HG03159 (cell line): ENCODE measurements at regions not wholly inside any gene's neighbourhood (a gene's known extent, or its start where the extent isn't known, plus 50 kb on each side); places are given as distances from the start of the nearest gene placed in this dataset.
"Not testable (repeated sequence)": the region's sequence is repeated elsewhere in the genome, so short reads cannot be mapped to it uniquely, and the experiment has no call there.

ENCODE experiments used
- ATAC-seq: cut with Tn5 transposase; IDR thresholded peaks from one replicate; pipeline ENCODE4 v1.9.1; 2021; ENCODE audit warnings: mild to moderate bottlenecking, moderate library complexity; ENCODE audit not compliant: unreplicated experiment

DNA sequence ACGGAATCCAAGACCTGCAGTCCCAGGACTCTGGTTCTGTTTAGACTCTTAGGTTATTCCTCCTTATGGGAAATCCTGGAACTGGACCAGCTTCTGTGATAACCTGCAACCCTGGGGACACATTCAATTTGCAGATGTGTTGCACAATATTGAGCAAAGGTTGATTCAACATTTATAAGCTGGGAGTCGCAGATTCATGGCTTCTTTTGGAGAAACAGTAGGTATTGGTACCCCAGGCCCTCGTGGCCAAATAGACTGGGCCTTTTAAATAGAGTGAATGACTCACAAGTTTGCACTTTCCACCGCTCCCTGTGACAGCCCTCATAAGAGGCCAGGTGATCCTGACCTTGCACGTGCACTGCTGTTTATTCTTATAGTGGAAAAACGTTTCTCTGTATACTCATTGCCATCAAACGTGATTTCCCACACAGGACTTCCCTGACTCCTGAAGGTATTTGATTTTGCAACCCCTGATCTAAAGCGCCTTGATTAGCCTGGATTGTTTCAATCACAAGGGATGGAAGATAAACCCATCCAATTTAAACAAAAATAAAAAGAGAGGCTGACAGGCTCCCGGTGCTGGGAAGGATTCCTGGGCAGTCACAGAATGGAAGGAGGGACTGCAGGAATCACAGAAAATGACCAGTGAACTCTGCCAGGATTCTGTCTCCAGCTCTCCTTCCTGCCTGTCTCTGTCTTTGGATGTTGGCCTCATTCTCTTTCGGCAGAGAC is 98.0 kb downstream of the VCPKMT start:
- no peak for ATAC-seq

DNA sequence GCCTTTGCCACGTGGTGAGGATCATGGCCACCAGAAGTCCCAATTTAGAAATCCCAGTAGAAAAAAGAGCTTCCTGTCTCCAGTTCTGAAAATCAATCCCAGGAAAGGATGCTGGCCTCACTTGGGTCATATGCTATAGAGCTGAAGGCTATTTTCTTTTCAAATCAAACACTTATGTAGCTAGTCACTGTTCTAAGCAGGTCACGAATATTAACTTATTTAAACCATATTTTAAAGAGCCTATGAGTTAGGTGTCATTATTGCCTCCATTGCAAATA is 97.5 kb downstream of the VCPKMT start:
- no peak for ATAC-seq

DNA sequence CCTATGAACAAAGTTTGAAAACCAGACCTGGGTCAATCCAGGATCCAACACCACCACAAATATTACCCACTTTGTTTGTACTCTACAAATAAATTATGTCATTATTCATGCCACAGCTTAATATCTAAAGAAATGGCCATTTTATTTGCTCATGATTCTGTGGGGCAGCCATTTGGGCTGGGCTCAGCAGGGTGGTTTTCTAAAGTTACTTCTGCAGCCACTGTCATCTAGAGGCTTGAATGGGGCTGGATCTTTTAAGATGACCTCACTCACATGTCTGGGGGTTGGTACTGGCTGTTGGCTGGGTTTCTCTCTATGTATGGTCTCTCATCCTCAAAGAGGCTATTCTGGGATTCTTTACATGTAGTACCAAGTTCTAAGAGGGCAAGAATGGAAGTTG is 96.2 kb downstream of the VCPKMT start:
- ATAC-seq = no peak

DNA sequence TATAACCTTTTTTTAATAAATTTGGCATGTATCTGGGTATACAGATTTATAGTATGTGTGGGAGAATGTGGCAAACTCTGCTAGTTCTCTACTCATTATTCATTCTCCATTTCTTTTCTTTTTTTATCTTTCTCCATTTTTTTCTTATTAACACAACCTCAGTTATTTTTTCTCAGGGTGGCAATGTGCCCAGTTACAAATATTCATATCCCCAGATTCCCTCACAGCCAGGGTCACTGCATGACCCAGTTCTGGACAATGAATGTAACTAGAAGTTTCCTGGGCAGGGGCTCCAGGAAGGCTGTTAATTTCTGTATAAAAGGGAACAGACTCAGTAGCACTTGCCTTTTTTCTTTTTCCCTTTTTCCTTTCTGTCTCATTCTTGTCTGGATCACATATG is 95.6 kb downstream of the VCPKMT start:
- no peak for ATAC-seq

DNA sequence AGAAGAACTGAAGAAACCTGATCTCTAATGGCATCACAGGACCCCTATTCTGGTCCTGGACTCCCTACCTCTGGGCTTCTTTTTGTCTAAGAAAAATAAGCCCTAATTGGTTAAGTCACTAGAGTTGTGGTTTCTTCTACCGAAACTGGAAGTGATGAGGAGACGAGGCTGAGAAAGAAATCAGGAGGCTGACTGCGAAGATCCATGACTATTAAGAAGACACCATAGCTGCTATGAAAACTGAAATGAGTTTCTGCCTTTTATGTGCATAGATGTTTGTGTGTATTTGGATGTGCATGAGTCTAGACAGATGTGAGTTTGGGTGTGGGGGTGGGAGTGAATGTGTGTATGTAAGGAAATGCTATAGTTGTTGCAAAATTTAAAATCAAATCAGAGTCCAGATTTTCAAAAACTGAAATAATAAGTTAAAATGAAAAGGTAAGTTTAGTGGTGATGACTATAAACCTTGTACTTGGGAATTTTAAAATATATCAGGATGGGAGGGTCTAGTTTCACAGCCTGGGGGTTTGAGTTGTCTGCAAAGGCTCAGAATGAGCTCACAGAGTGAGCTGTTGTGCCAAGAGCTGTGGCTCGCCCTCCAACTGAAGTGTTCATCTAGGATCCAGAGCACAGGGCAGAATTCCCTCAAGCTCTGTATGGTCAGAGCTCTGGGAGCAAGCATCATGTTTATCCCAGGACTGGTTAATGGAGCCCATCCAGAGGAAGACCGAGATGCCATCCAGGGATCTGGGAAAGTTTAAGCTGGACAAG is 94.9 kb downstream of the VCPKMT start:
- no peak for ATAC-seq

DNA sequence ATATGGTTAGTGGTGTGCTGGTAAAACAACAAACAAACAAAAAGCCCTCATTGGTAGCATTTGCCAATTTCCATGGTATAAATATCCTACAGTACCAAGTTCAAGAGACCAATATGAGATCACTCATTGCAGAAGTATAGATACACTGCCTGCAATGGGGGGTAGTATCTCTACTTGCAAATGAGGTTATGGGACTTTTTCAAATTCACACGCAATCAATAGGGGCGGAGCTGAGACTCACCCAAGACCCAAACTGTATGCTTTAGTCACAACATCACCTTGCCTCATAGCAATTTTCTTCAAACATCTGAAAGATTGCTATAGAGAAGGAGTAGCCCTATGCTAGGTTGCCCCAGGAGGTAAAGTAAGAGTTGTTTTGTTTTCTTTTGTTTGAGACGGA is 93.7 kb downstream of the VCPKMT start:
- no peak for ATAC-seq

DNA sequence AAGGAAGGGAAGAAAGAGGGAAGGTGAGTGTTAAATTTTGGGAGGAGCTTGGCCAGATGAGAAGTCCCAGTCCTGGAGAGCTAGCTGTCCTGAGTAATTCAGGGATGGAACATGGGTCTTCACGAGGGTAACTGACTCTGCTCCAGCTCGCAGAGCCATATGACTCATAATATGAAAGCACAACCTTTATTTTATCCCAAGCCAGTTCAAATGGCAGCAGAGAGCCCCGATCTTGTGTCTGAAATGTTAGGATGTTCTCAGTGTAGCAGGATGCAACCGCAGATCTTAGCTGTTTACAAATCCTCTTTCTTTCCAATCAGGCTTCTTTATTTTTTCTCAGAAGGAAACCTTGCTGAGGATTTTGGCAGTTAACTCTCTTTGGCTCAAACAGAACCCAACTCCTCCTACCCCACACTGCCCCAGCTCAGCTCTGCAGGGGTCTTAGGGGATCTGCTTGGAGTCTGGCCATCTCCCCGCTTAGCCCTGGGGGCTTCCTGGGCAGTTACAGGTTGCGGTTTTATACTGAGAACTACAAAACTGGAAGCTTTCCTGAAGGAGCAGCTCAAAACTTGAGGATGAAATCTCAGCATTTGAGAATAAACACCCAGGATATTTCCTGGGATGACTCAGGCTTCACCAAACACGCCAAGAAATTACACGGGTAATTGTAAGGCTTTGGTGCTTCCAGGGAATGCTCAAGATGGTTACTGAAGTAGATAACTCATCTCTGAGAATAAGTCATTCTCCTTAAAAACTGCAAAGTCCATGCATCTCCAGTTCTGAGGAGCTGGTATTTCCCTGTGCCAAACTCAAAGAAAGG is 92.5 kb downstream of the VCPKMT start:
- no peak for ATAC-seq

DNA sequence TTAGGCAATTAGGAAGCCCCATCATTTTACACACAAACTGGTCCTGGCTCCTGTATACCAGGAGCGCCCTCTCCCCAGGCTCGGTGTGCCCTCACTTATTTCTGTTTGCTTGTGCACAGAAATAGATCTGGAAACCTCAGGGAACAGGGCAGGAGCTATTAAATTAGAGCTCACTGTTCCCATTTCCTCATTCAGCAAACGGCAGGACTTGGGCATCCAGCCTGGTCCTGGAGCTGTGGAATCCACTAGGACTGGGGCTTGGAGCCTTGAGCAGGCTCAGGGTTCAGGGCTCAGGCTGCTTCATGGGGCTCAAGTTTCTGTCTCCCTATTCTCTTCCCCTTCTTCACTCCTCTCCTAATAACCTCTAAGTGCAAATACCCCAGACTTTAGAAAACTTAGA is 91.3 kb downstream of the VCPKMT start:
- no peak for ATAC-seq

DNA sequence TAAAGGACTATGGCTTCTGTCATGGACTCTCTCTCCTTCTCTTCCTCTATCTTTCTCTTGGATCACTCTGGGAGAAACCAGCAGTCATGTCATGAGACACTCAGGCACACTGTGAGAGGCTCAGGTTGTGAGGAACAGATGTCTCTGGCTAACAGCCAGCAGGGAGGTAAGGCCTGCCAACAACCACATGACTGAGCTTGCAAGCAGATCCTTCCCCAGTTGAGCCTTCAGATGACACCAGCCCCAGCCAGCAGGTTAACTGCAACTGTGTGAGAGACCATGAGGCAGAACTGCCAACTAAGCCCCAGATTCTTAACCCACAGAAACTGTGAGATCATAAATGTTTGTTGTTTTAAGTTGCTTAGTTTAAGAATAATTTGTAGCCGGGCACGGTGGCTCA is 90.6 kb downstream of the VCPKMT start:
- ATAC-seq = no peak

DNA sequence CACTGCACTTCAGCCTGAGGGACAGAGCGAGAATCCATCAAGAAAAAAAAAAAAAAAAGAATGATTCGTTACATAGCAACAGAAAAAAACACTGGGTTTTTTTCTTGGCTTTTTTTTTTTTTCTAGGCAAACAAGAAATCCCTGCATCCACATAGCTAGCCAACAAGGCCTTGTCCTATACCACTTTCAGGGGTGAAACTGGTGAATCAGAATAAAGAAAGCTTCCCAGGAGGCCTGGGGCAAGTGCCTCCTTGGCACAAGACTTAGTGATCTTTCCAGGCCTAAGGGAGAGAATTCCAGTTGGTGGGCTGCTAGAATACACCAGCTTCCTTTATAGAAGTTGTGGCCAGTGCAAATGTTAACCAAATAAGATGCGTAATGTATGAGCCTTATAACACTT is 90.0 kb downstream of the VCPKMT start:
- no peak for ATAC-seq

DNA sequence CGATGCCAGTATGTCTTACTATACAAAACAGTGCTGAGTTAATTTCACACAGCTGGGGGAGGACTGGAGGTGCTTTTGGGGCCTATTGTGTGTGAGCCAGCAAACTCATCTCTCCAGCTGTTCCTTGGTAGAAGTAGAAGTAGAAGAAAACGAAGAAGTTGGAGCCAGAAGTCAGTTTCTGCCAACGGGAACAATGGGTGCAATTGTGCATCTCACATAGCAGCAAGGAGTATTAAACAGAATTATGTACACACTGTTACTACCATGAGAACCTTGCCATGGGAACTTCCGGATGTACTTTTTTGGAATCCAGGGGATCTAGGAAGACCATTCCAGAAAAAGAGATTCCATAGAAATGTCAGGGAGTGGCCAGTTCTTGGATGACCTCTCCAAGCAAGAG is 88.6 kb downstream of the VCPKMT start:
- no peak for ATAC-seq

DNA sequence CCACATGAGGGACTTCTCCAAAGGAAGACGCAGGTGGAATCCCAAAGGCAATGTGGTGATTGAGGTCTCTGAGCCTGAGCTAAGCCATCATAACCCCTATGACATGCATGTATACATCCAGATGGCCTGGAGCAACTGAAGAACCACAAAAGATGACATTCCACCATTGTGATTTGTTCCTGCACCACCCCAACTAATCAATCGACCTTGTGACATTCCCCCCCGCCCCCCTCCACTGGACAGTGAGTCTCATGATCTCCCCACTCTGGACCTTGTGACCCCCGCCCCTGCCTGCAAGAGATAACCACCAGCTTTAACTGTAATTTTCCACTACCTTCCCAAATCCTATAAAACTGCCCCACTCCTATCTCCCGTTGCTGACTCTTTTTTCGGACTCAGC is 87.9 kb downstream of the VCPKMT start:
- no peak for ATAC-seq

DNA sequence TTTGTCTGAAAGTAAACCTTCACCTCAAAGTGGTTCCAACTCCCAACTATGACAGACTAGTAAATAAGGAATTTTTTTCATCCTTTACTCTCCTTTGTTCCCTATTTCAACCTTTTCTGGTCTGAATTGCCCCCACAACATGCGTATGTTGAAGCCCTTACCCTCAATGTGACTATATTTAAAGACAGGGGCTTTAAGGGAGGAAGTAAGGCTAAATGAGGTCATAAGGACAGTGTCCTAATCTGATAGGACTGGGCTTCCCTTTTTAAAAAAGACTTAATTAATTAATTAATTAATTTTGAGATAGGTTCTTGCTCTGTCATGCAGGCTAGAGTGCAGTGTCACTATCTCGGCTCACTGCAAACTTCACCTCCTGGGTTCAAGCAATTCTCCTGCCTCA is 86.3 kb downstream of the VCPKMT start:
- ATAC-seq = no peak

DNA sequence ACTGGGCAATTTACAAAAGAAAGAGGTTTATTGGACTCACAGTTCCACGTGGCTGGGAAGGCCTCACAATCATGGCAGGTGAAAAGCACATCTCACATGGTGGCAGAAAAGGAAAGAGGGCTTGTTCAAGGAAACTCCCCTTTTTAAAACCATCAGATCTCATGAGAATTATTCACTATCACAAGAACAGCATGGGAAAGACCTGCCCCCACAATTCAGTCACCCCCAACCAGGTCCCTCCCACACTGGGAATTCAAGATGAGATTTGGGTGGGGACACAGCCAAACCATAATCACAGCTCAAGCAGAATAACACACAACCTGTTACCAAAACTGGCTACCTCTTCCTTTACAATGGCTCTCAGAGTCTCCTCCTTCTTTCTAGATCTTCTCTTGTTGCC is 85.5 kb downstream of the VCPKMT start:
- not testable (repeated sequence) for ATAC-seq

DNA sequence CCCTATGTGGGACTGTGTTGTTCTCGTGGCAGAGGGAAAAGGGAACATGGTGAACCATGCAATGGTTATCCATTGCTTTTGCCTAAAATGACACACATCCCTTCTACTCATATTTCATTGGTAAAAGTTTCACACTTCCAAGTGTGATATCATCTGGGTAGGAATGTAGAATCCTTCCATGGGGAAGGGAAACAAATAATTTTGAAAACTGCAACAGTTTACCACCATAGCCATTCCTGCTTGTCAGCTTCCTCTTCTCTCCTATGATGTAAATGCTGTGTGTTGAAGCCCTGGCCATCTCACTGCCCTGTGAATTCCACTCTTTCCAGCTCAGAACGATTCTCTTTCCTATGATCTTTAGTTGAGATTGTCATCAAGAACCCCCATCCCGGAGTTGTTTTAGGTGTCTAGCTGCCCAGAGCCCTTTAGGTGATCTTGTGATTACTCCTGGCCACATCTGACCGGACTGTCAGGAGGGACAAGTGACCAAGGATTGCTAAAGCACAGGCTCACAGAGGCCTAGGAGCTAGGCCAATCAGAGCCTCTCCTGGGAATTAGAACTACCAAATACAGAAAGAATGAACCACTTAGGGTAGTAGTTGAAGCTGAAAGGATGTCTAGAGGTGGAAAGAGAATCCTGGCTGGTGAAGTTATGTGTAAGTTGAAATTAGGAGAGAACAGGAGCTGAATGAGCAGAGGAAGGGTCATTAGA is 84.6 kb downstream of the VCPKMT start:
- ATAC-seq = no peak

DNA sequence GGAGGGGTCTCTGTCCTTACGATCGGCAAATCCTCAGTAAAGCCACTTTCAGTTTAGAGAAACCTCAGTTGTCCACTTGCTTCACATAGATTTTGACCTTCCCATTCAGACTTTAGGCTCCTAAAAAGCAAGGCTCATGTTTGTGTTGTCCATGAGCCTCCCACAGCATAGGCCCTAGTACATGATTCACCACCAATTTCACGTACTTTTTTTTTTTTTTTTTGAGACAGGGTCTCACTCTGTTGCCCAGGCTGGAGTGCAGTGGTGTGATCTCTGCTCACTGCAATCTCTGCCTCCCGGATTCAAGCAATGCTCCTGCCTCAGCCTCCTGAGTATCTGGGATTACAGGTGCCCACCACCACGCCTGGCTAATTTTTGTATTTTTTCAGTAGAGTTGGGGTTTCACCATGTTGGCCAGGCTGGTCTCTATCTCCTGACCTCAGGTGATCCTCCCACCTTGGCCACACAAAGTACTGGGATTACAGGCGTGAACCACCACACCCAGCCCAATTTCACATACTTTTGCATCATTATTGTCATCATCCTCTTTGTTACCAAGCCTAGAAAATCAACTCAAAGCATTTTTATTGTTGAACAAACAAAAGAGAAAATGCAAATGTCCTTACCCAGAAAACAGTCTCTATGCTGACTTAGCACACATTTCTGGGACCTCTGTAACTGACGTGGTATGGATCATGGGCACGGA is 83.8 kb downstream of the VCPKMT start:
- not testable (repeated sequence) for ATAC-seq

DNA sequence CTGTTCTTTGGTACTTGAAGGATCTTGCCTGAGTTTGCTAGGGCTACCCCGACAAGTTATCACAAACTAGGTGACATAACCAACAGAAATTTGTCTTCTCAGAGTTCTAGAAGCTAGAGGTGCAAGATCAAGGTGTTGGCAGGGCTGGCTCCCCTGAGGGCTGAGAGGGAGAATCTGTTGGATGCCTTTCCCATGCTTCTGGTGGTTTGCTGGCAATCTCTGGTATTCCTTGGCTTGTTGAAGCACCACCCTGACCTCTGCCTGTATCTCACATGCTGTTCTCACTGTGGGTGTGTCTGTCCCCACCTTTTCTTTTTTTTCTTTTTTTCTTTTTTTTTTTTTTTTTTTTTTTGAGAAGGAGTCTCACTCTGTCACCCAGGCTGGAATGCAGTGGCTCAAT is 81.2 kb downstream of the VCPKMT start:
- no peak for ATAC-seq

DNA sequence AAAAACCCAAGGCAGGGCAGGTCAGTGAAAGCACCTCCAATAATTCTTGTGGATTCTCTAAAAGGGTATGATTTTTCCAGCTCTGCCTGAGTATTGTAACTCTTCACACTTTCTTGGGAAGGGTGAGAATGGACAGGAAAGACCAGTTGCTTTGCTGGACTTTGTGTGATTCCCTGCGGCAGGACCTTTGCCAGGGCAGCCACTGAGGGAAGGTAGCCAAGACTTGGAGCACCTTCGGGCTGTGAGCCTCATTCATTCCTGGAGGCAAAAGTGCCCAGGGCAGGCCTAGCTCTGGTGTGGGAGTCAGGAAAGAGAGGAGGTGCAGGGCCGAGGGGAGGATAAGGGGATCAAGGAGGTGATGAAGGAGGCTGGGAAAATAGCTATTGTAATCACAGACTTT is 80.2 kb downstream of the VCPKMT start:
- no peak for ATAC-seq

DNA sequence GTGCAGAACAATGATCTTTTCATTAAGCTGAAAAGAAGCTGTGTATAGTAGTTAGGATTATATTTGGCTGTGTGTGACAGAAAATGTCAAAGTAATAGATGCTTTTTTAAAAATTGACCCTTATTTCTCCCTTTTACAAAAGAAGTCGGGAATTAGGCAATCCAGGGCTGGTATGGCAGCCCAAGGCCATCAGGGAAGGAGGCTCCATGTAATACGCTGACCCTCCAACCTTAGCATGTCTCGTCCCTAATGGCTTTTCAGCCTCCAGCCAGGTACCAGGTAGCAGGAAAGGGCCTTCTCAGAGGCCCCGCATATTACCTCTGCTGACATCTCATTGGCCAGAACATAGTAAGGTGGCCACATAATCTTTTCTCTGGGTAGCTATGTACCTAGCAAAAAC is 79.7 kb downstream of the VCPKMT start:
- ATAC-seq = no peak

DNA sequence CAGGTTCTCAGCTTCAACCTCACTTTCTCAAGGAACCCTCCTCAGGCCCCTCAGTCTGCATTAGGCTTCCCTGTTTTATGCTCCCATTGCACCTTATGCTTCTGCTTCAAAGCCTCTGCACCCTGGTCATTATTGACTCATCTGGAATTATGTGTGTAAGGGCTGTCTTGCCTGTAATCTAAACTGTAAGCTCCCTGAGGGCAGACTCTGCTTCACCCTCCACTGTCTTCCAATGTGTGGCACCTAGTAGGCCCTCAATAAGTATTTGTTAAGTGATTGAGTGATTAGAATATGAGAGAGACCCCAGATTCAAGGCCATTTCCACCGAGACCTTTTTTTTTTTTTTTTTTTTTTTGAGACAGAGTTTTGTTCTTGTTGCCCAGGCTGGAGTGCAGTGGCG is 79.1 kb downstream of the VCPKMT start:
- no peak for ATAC-seq

DNA sequence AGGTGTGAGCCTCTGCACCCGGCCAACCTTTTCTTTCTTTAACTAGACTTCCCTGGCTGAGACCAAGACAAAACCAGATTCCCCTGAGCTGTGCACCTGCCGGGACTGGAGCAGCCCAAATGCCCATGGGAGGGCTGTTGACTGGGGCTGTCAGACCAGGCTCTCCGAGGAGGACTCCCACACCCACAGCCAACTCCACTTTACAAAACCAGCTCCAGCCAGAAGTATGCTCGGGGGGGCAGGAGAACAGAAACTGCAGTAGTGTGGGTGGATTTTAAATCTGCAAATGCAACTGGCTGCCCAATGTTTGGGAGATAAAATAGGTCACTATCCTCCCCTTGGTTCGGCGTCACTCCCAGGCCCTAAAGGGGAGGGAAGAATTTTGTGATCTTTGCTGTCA is 78.5 kb downstream of the VCPKMT start:
- no peak for ATAC-seq
